GM21528 (cell line): ENCODE measurements at regions not wholly inside any gene's neighbourhood (a gene's known extent, or its start where the extent isn't known, plus 50 kb on each side); places are given as distances from the start of the nearest gene placed in this dataset.

ENCODE experiments used
- ATAC-seq: cut with Tn5 transposase; IDR thresholded peaks from one replicate; pipeline ENCODE4 v1.9.1; 2021; ENCODE audit warnings: mild to moderate bottlenecking, moderate library complexity; ENCODE audit not compliant: unreplicated experiment, low FRiP score

- no peak for ATAC-seq
Observed at GRCh38 chr3:194277786-194278130, 73.4 kb downstream of the CPN2 start.

GRCh38 chr3:194278186-194278845, 72.8 kb downstream of the CPN2 start:
- no peak for ATAC-seq

GRCh38 chr3:194279101-194279500, 72.0 kb downstream of the CPN2 start:
- no peak for ATAC-seq

GRCh38 chr3:194279701-194280360, 71.3 kb downstream of the CPN2 start:
- ATAC-seq: no peak

GRCh38 chr3:194280777-194281176, 70.4 kb downstream of the CPN2 start:
- ATAC-seq: no peak

GRCh38 chr3:194281306-194281705, 69.8 kb downstream of the CPN2 start:
- ATAC-seq: no peak

- no peak for ATAC-seq
Observed at GRCh38 chr3:194281766-194282165, 69.4 kb downstream of the CPN2 start.

- ATAC-seq: no peak
Observed at GRCh38 chr3:194282436-194283122, 68.5 kb downstream of the CPN2 start.

- no peak for ATAC-seq
Observed at GRCh38 chr3:194283221-194284006, 67.7 kb downstream of the CPN2 start.

- no peak for ATAC-seq
Observed at GRCh38 chr3:194284351-194284750, 66.8 kb downstream of the CPN2 start.

GRCh38 chr3:194285024-194285849, 65.9 kb downstream of the CPN2 start:
- no peak for ATAC-seq

- no peak for ATAC-seq
Observed at GRCh38 chr3:194285850-194286197, 65.3 kb downstream of the CPN2 start.

- ATAC-seq: no peak
Observed at GRCh38 chr3:194286375-194287146, 64.6 kb downstream of the CPN2 start.

- ATAC-seq: no peak
Observed at GRCh38 chr3:194287374-194287773, 63.8 kb downstream of the CPN2 start.

- ATAC-seq: no peak
Observed at GRCh38 chr3:194287977-194288706, 63.0 kb downstream of the CPN2 start.
